G401 (cell line): ENCODE measurements at regions not wholly inside any gene's neighbourhood (a gene's known extent, or its start where the extent isn't known, plus 50 kb on each side); places are given as distances from the start of the nearest gene placed in this dataset.
A peak's percentile ranks its signal among the peaks of the same experiment; 100 is the strongest.
"Not testable (repeated sequence)": the region's sequence is repeated elsewhere in the genome, so short reads cannot be mapped to it uniquely, and the experiment has no call there.

Experiments used
- DNase-seq: peaks from one replicate; pipeline ENCODE4 v3.0.0-alpha.2; 2015; ENCODE audit warnings: low spot score
- in situ Hi-C: cut with HindIII; loops from 2 replicates; pipeline ENCODE4 v1.10.0; 2016; ENCODE audit warnings: low sequenced_read_pairs, mixed read lengths

GRCh38 chr7:13628239-13629001 lies 361.0 kb downstream of the ETV1 start:
- in situ Hi-C loops: no loop called here
- DNase-seq: no peak

GRCh38 chr7:13631207-13632049 lies 358.0 kb downstream of the ETV1 start:
- DNase-seq, in situ Hi-C loops: not testable (repeated sequence)

DNA sequence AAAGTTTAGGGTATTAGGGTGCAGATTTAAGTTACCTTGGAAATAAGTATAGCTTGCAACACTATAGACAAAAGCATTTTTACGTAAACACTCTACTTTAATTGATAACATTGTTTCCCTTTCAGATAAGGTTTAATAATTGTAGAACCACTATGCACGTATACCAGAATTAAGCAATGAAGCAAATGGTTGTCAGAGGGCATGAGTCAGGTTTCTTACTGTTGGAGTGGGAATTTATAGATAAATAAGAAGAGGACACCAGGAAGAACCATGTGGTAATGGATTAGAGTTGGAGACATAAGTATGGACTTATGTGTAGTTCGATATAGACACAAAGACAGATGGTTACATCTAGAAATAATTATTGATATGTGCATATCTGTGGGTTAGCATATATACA lies 355.6 kb downstream of the ETV1 start:
- in situ Hi-C loops: no loop called here
- no peak for DNase-seq

DNA sequence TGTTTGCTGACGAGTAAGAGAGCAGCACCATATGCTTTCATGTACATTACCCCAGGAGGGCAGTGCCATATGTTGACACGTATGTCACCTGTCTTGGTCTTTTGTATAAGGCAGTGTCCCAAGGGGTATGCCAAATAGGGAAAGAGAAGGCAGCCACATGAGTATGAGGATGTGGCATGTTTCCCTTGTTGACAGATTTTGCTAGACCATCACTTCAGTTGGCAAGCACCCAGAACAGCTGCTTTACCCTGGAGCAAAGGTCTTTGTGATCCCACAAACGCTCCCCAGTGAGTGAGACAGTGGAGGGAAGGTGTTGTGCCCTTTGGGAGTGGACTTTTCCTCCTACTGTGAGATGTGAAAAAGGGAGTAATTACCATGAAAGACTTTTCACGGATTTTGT lies 350.1 kb downstream of the ETV1 start:
- DNase-seq: no peak
- in situ Hi-C loops: no loop called here

DNA sequence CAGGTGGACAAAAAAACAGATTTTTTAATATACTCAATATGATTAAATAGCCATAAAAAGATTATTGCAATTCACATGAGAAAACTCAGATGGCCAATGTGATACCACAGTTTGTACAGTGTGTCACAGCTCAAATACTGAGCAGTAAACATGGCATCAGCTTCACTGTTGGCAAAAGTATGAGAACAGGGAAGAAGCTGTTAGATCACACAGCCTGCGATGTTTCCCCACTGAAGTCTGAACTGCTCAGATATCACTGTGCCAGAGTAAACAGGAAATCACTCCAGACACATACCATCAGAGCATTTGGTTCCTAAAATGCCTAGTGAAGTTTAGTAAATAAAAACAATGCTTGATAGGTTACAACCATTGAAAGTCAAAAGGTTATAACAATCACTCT lies 347.8 kb downstream of the ETV1 start:
- peak; percentile 30 for DNase-seq
- in situ Hi-C loops: no loop called here

GRCh38 chr7:13651167-13651566 lies 338.3 kb downstream of the ETV1 start:
- in situ Hi-C loops: no loop called here
- no peak for DNase-seq

DNA sequence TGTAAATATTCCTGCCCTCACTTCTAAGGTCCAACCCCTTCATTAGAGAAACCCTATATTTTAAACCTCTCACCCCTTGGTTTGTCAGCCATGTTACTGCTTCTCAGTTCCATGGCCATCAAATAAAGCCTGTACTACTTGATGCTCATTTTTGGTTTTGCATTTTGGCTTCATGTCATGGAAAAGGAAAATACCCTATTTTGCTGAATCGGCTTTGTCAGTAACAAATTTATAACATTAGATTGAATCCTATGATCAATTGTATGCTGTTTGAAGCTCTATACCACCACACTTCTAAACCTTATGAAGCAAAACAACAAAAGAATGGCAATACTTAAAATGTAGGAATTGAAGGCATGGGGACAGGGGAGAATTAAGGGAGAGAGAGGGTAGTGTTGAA lies 333.1 kb downstream of the ETV1 start:
- in situ Hi-C loops: no loop called here
- no peak for DNase-seq

DNA sequence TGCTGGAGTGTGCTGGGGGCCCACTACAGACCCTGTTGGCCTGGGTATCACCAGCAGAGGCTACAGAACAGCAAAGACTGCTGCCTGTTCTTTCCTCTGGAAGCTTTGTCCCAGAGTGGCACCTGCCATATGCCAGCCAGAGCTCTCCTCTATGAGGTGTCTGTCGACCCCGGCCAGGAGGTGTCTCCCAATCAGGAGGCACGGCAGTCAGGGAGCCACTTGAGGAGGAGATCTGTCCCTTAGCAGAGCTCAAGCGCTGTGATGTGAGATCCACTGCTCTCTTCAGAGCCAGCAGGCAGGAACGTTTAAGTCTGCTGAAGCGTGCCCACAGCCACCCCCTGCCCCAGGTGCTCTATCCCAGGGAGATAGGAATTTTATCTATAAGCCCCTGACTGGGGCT lies 316.2 kb downstream of the ETV1 start:
- in situ Hi-C loops: no loop called here
- DNase-seq: no peak

DNA sequence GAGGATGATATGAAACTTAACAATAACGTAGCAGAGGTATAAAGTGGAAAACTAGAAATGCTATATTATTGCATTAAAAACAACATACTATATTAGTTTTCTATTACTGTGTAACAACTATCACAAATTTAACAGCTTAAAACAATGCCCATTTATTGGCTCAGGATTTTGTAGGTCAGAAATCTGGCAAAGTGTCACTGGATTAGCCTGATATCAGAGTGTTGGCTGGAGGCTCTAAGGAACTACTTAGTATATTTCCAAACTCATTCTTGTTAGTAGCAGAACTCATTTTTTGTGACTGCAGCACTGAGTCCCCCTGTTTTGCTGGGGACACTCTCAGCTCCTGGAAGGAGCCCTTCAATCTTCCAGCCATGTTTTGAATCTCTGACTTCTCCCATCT lies 306.8 kb downstream of the ETV1 start:
- in situ Hi-C loops: no loop called here
- peak; percentile 70 for DNase-seq

GRCh38 chr7:13687500-13687899 lies 302.0 kb downstream of the ETV1 start:
- in situ Hi-C loops: no loop called here
- no peak for DNase-seq

DNA sequence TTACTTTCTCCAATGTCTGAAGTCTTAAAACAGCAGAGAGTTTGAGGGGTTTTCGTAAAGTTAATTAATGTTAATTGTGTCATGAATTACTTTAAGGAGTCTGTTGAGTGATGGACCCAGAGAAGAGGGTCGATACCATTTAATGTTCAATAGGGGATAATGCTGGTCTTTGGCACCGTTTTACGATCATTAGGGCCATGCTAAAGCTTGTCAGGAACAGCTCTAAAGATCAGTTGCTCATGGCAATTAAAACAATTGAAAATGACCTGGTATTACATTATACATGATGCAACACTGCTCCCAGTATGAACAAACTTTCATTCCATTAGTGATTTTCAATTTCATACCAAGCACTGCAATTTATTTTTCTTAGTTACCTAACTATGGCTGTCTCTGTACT lies 296.9 kb downstream of the ETV1 start:
- in situ Hi-C loops: no loop called here
- no peak for DNase-seq

- in situ Hi-C loops: no loop called here
- no peak for DNase-seq
These were observed 287.2 kb downstream of the ETV1 start for GRCh38 chr7:13702251-13702650.

DNA sequence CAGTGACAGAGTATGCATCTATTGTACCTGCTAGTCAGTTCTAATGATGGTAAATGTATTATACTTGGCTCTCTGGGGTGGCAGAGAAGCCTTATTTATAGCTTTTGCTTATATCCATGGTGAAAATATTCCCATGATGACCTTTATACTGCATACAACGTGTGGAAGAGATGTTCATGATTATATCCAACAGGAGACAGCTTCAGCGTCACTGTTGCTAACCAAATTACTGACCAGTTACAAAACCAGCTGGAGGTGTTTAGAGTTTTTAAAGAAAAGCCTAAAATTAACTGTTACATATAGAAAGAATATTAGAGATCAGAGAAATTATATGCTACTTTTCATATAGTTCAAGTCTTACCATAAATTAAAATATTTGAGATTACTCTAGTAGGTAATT lies 280.8 kb downstream of the ETV1 start:
- in situ Hi-C loops: no loop called here
- DNase-seq: no peak

- no peak for DNase-seq
- in situ Hi-C loops: no loop called here
These were observed 276.4 kb downstream of the ETV1 start for GRCh38 chr7:13713092-13713491.

DNA sequence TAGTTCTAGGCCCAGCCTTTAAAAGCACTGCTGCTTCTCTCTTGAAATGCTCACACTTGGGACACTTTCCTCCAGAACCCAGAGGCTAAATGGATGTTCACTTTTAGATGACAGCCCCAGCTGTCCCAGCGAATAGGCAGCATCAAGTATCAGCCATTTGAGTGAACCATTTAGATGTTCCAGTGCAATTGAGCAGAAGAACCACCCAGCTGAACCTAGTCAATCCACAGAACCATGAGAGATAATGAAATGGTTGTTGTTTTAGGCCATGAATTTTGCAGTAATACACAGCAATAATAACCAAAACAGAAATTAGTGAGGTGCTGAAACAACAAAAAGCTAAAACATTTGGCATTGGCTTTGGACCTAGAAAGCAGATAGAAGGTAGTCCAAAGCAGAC lies 273.9 kb downstream of the ETV1 start:
- DNase-seq: no peak
- in situ Hi-C loops: no loop called here

- in situ Hi-C loops: no loop called here
- no peak for DNase-seq
These were observed 272.4 kb downstream of the ETV1 start for GRCh38 chr7:13717031-13717430.

DNA sequence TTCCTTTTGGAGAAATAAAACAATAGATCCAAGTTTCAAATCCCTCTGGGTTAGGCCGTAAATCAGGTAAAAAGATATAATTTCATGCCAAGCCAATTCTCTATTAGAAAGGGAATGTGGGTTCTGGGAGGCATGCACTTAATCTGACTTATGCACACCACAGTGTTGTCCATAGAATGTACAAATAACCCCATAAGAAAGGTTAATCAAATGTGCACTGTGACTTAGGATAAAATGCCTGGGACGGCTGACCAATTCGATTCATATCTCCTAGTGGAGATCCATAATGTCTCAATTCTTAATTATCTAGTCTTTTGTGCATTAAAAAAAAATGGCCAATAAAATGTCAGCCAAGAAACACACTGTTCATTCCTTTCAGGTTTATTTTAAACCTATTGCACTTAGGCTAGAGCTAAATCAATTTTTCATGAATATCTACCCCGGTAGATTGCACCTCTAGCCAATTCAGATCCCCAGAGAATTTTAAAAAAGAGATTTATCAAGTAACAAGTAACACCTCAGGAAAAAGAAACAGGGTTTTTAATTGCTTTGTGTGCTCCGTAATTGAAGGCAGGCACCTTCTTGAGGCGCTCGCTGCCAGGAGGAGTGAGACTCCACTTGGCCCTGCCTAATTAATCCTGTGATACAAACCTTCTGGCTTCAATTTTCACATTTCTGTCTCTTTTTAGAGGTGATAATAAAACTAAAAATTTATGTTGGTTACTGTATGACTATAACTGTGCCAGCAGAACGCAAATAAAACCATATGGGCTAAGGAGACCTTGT lies 265.1 kb downstream of the ETV1 start:
- DNase-seq: peak; percentile 70
- in situ Hi-C loops: no loop called here

- no peak for DNase-seq
- in situ Hi-C loops: no loop called here
These were observed 264.4 kb downstream of the ETV1 start for GRCh38 chr7:13724977-13725566.

DNA sequence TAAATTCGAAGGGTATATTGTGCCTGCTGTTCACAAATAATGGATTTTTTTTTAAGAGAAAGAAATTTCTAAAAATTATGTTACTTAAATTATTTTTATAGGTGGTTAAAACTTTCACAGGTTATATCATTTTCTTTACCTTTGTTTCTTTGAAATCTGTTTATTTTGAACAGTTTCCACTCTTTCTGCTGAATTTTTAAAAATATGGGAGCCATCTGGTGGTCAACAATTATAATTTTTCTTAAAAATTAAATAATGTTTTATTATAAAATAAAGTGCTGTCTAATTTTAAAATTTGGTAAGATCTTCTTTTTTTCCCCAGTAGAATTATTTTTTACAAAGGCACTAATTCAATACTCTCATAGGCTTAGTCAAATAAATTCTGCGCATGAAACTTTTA lies 263.9 kb downstream of the ETV1 start:
- in situ Hi-C loops: no loop called here
- DNase-seq: no peak

GRCh38 chr7:13727279-13727678 lies 262.2 kb downstream of the ETV1 start:
- in situ Hi-C loops: no loop called here
- DNase-seq: peak; percentile 33
